ENCODE measurements at regions not wholly inside any gene's neighbourhood (a gene's known extent, or its start where the extent isn't known, plus 50 kb on each side); places are given as distances from the start of the nearest gene placed in this dataset.

DNA sequence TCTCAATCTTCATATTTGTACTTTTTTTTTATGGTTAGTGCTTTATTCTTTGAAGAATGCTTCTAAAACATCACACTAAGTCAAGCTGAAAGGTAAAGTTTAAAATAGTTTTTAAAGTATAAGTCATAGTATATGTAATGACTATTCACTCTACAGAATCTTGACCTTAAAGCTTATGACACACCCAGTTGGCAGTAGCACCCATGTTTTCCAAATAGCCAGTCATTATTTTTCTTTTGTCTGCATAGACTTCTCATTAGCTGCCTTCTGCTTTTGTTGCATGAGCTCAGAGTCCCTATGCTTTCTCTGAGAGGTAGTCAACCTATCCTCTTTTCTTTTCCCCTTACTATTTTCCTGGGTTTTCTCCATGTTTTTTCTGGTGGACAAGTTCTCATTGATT, 231.5 kb downstream of the PCDH18 start (continued):
- TF ChIP-seq, protein P1, sequence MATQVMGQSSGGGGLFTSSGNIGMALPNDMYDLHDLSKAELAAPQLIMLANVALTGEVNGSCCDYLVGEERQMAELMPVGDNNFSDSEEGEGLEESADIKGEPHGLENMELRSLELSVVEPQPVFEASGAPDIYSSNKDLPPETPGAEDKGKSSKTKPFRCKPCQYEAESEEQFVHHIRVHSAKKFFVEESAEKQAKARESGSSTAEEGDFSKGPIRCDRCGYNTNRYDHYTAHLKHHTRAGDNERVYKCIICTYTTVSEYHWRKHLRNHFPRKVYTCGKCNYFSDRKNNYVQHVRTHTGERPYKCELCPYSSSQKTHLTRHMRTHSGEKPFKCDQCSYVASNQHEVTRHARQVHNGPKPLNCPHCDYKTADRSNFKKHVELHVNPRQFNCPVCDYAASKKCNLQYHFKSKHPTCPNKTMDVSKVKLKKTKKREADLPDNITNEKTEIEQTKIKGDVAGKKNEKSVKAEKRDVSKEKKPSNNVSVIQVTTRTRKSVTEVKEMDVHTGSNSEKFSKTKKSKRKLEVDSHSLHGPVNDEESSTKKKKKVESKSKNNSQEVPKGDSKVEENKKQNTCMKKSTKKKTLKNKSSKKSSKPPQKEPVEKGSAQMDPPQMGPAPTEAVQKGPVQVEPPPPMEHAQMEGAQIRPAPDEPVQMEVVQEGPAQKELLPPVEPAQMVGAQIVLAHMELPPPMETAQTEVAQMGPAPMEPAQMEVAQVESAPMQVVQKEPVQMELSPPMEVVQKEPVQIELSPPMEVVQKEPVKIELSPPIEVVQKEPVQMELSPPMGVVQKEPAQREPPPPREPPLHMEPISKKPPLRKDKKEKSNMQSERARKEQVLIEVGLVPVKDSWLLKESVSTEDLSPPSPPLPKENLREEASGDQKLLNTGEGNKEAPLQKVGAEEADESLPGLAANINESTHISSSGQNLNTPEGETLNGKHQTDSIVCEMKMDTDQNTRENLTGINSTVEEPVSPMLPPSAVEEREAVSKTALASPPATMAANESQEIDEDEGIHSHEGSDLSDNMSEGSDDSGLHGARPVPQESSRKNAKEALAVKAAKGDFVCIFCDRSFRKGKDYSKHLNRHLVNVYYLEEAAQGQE (IDR thresholded peaks at IDR 0.05; ENCODE audit: low read depth): no peak
- TF ChIP-seq EGR1 (IDR thresholded peaks at IDR 0.05; ENCODE audit: low read depth) (no peak), ZNF274 (IDR thresholded peaks at IDR 0.05; ENCODE audit: low read depth, low read length) (no peak)
- TF ChIP-seq, protein P2, sequence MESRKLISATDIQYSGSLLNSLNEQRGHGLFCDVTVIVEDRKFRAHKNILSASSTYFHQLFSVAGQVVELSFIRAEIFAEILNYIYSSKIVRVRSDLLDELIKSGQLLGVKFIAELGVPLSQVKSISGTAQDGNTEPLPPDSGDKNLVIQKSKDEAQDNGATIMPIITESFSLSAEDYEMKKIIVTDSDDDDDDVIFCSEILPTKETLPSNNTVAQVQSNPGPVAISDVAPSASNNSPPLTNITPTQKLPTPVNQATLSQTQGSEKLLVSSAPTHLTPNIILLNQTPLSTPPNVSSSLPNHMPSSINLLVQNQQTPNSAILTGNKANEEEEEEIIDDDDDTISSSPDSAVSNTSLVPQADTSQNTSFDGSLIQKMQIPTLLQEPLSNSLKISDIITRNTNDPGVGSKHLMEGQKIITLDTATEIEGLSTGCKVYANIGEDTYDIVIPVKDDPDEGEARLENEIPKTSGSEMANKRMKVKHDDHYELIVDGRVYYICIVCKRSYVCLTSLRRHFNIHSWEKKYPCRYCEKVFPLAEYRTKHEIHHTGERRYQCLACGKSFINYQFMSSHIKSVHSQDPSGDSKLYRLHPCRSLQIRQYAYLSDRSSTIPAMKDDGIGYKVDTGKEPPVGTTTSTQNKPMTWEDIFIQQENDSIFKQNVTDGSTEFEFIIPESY (IDR thresholded peaks at IDR 0.05; ENCODE audit: extremely low read depth, insufficient replicate concordance, low read length): no peak

DNA sequence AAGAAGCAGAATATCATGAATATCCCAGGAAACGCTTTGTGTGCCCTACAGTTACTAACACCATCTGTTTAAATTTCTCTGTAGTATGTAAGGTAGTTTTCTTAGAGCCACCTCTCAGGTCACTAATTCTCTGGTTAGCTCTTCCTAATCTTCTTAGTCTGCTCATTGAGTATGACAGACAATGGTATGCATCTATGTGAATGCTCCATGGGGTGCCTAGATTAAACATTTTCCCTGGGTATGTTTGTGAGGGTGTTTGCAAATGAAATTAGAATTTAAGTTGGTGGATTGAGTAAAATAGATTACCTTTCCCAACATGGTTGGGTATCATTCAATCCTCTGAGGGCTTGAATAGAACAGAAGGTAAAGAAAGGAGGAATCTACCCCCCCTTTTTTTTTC, 233.0 kb downstream of the PCDH18 start:
- no peaks in the 10 kb centered on the region for H4K20me1 ChIP-seq (ENCODE audit: insufficient read depth)
- DNase-seq (ENCODE audit: low read depth, low spot score) (no peak), ATAC-seq (no peak)
- H3K4me1 ChIP-seq (ENCODE audit: control insufficient read depth in 1 of 2, insufficient read depth in 2 of 2, low read length in 2 of 2): no peaks in the 10 kb centered on the region
- no peak overlapping the region for H3K4me2 ChIP-seq (ENCODE audit: low read length)
- H3K4me3 ChIP-seq (replicated peaks in 1 of 2; ENCODE audit: low read depth in 1 of 2, low read length in 2 of 2): no peak overlapping the region
- ChIA-PET RAD21 (ENCODE audit: low non-redundant PET in 1 of 2, low total read pairs in 2 of 2, uncharacterized antibody in 2 of 2, unreplicated experiment in 2 of 2) (no interaction called here), CTCF (no interaction called here), POLR2A (no interaction called here)
- intact Hi-C loops (cut with micrococcal nuclease): no loop called here
- no peaks in the 10 kb centered on the region for H3K9me3 ChIP-seq (ENCODE audit: control insufficient read depth in 1 of 2, insufficient read depth in 1 of 2, low read depth in 1 of 2, low read length in 2 of 2)
- no peaks in the 10 kb centered on the region for H3K27me3 ChIP-seq (ENCODE audit: insufficient read depth, low read length)
- no peaks in the 10 kb centered on the region for H3K36me3 ChIP-seq (ENCODE audit: control insufficient read depth in 1 of 2, insufficient read depth in 2 of 2, low read length in 2 of 2)
- no peaks in the 10 kb centered on the region for H3K79me2 ChIP-seq (ENCODE audit: insufficient read depth, low read length)
- no peaks in the 10 kb centered on the region for H3K9me2 ChIP-seq (ENCODE audit: insufficient read depth)
- no peak overlapping the region for H3K9ac ChIP-seq (ENCODE audit: low read length)
- H3K27ac ChIP-seq (ENCODE audit: low read depth, low read length): no peak overlapping the region
- TF ChIP-seq, protein P3, sequence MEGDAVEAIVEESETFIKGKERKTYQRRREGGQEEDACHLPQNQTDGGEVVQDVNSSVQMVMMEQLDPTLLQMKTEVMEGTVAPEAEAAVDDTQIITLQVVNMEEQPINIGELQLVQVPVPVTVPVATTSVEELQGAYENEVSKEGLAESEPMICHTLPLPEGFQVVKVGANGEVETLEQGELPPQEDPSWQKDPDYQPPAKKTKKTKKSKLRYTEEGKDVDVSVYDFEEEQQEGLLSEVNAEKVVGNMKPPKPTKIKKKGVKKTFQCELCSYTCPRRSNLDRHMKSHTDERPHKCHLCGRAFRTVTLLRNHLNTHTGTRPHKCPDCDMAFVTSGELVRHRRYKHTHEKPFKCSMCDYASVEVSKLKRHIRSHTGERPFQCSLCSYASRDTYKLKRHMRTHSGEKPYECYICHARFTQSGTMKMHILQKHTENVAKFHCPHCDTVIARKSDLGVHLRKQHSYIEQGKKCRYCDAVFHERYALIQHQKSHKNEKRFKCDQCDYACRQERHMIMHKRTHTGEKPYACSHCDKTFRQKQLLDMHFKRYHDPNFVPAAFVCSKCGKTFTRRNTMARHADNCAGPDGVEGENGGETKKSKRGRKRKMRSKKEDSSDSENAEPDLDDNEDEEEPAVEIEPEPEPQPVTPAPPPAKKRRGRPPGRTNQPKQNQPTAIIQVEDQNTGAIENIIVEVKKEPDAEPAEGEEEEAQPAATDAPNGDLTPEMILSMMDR (IDR thresholded peaks at IDR 0.05 in 2 of 3, conservative IDR thresholded peaks at IDR 0.05 in 1 of 3; ENCODE audit: borderline replicate concordance in 1 of 3, insufficient read depth in 1 of 3, low read depth in 2 of 3, low read length in 2 of 3): no peak
- no peak for TF ChIP-seq EZH2phosphoT487 (IDR thresholded peaks at IDR 0.05; ENCODE audit: borderline replicate concordance)
- no peak for TF ChIP-seq ZNF274 (IDR thresholded peaks at IDR 0.05; ENCODE audit: low read depth, low read length)
- TF ChIP-seq YY1 (IDR thresholded peaks at IDR 0.05; ENCODE audit: extremely low read depth, insufficient replicate concordance, low read depth, low read length): no peak
- no peak for TF ChIP-seq EZH2 (IDR thresholded peaks at IDR 0.05)
- no peak for TF ChIP-seq ZFX (IDR thresholded peaks at IDR 0.05)
- TF ChIP-seq, protein P2 (IDR thresholded peaks at IDR 0.05; ENCODE audit: extremely low read depth, insufficient replicate concordance, low read length): no peak
- no peak for TF ChIP-seq FOSL1 (IDR thresholded peaks at IDR 0.05; ENCODE audit: low read depth)
- TF ChIP-seq EGR1 (IDR thresholded peaks at IDR 0.05; ENCODE audit: low read depth): no peak
- no peak for TF ChIP-seq SP1 (IDR thresholded peaks at IDR 0.05; ENCODE audit: low read depth)
- TF ChIP-seq TCF7L2 (IDR thresholded peaks at IDR 0.05; ENCODE audit: borderline replicate concordance, extremely low read depth, insufficient read depth, insufficient read length): no peak
- BruUV-seq (replicated peaks): no TSS peak
- no peak overlapping the region for H2AFZ ChIP-seq (ENCODE audit: low read depth, low read length, poor library complexity, severe bottlenecking)

All from HCT116 (cell line).